SK-N-SH (cell line): ENCODE measurements at regions not wholly inside any gene's neighbourhood (a gene's known extent, or its start where the extent isn't known, plus 50 kb on each side); places are given as distances from the start of the nearest gene placed in this dataset.

ENCODE experiments used
- CTCF ChIA-PET: fragments of 300-600, 350-600 bp; formaldehyde crosslinking; extraction: SDS; loops from one replicate; lab custom pipeline; 2021; lab: Yijun Ruan, JAX
- POLR2A ChIA-PET: fragments of 350-600 bp; sonication (Branson Sonifier 250); formaldehyde crosslinking; extraction: SDS; loops from one replicate; lab custom pipeline; 2020; ENCODE audit warnings: antibody characterized with exemption, inconsistent platforms; lab: Yijun Ruan, JAX
- DNase-seq: peaks from one replicate; pipeline ENCODE4 v3.0.0; 2012
- H2AFZ ChIP-seq: fragments of 200-600 bp; sonication (generic); 2 replicates; pipeline ENCODE4 v1.8.1; 2016; ENCODE audit warnings: antibody characterized with exemption, mild to moderate bottlenecking, low read depth
- H3F3A ChIP-seq: fragments of 200-600 bp; sonication (generic); replicated peaks from 2 replicates; pipeline ENCODE3; 2016; ENCODE audit warnings: antibody characterized with exemption, mild to moderate bottlenecking; ENCODE audit not compliant: insufficient read depth
- H3K27ac ChIP-seq, 2 experiments: fragments of 200-500 bp in 1 of 2; fragments of 200-600 bp in 1 of 2; sonication (Bioruptor generic) in 1 of 2; sonication (generic), shearing (Covaris generic) in 1 of 2; 2 replicates each; pipeline versions ENCODE4 v1.5.1 to v1.6.1; 2014 to 2016; ENCODE audit warnings: low read depth in 2 of 2, inconsistent platforms in 1 of 2, low read length in 1 of 2, mild to moderate bottlenecking in 1 of 2, mixed read lengths in 1 of 2
- H3K27me3 ChIP-seq: fragments of 200-600 bp; sonication (generic), shearing (Covaris generic); 2 replicates; pipeline ENCODE4 v1.6.1; 2016; ENCODE audit warnings: mixed run types; ENCODE audit not compliant: insufficient read depth
- H3K36me3 ChIP-seq, 2 experiments: fragments of 200-500 bp in 1 of 2; fragments of 200-600 bp in 1 of 2; sonication (Bioruptor generic) in 1 of 2; sonication (generic) in 1 of 2; replicated peaks in 1 of 2; 2 replicates each; pipeline versions ENCODE3 to v1.5.1; 2014 to 2016; ENCODE audit warnings: low read length in 1 of 2, mild to moderate bottlenecking in 1 of 2; ENCODE audit not compliant: insufficient read depth in 2 of 2, control insufficient read depth in 1 of 2
- H3K4me1 ChIP-seq, 2 experiments: fragments of 200-500 bp in 1 of 2; fragments of 200-600 bp in 1 of 2; sonication (Bioruptor generic) in 1 of 2; sonication (generic), shearing (Covaris generic) in 1 of 2; 2 replicates each; pipeline versions ENCODE4 v1.5.1 to v1.6.1; 2014 to 2016; ENCODE audit warnings: low read depth in 1 of 2, low read length in 1 of 2, mixed run types in 1 of 2; ENCODE audit not compliant: insufficient read depth in 2 of 2, control insufficient read depth in 1 of 2
- H3K4me2 ChIP-seq: fragments of 200-600 bp; sonication (generic), shearing (Covaris generic); 2 replicates; pipeline ENCODE4 v1.6.1; 2017; ENCODE audit warnings: mixed run types
- H3K4me3 ChIP-seq, 2 experiments: fragments of 200-500 bp in 1 of 2; fragments of 200-600 bp in 1 of 2; sonication (Bioruptor generic) in 1 of 2; sonication (generic), shearing (Covaris generic) in 1 of 2; 2 replicates each; pipeline versions ENCODE4 v1.5.1 to v1.8.1; 2014 to 2016; ENCODE audit warnings: low read depth in 2 of 2, inconsistent platforms in 1 of 2, low read length in 1 of 2, mild to moderate bottlenecking in 1 of 2, mixed read lengths in 1 of 2, moderate library complexity in 1 of 2
- H3K79me2 ChIP-seq: fragments of 200-600 bp; sonication (generic); 2 replicates; pipeline ENCODE4 v1.8.1; 2017; ENCODE audit warnings: mild to moderate bottlenecking; ENCODE audit not compliant: insufficient read depth
- H3K9ac ChIP-seq: fragments of 200-600 bp; sonication (generic); 2 replicates; pipeline ENCODE4 v1.6.1; 2017; ENCODE audit warnings: mixed run types
- H3K9me2 ChIP-seq: fragments of 200-600 bp; sonication (generic); 2 replicates; pipeline ENCODE4 v1.6.1; 2017; ENCODE audit warnings: mixed run types
- H3K9me3 ChIP-seq: fragments of 200-600 bp; sonication (generic); 2 replicates; pipeline ENCODE4 v1.6.1; 2017; ENCODE audit warnings: mixed run types, mild to moderate bottlenecking, moderate library complexity
- H4K20me1 ChIP-seq: fragments of 200-600 bp; sonication (generic); 2 replicates; pipeline ENCODE4 v1.6.1; 2017; ENCODE audit warnings: mild to moderate bottlenecking, mixed run types; ENCODE audit not compliant: insufficient read depth
- CHD2 ChIP-seq: fragments of 150-350 bp; IDR thresholded peaks from 2 replicates; pipeline ENCODE4 v1.6.1; 2018; ENCODE audit warnings: low read length; ENCODE audit not compliant: partially characterized antibody
- ELF1 ChIP-seq: IDR thresholded peaks from 2 replicates; pipeline ENCODE4 v1.4.0; 2012
- GABPA ChIP-seq: IDR thresholded peaks from 2 replicates; pipeline ENCODE4 v1.4.0; 2012; ENCODE audit warnings: low read depth, mild to moderate bottlenecking
- GATA2 ChIP-seq: sonication (generic); formaldehyde crosslinking; IDR thresholded peaks from 2 replicates; pipeline ENCODE4 v1.5.0; 2020; ENCODE audit warnings: mild to moderate bottlenecking, missing genetic modification reagents
- MAX ChIP-seq: IDR thresholded peaks from 2 replicates; pipeline ENCODE4 v1.4.0; 2012; ENCODE audit warnings: low read depth
- MEF2A ChIP-seq: IDR thresholded peaks from 2 replicates; pipeline ENCODE4 v1.4.0; 2012; ENCODE audit warnings: low read depth, borderline replicate concordance
- NRF1 ChIP-seq: IDR thresholded peaks from 2 replicates; pipeline ENCODE4 v1.6.1; 2012; ENCODE audit warnings: low read depth, mild to moderate bottlenecking, low read length
- POLR2AphosphoS5 ChIP-seq: IDR thresholded peaks from 2 replicates; pipeline ENCODE4 v1.6.1; 2012; ENCODE audit warnings: low read depth, low read length
- RAD21 ChIP-seq: IDR thresholded peaks from 2 replicates; pipeline ENCODE4 v1.6.1; 2012; ENCODE audit warnings: mild to moderate bottlenecking, low read length
- RCOR1 ChIP-seq: fragments of 150-350 bp; IDR thresholded peaks from 2 replicates; pipeline ENCODE4 v1.6.1; 2017; ENCODE audit warnings: antibody characterized with exemption, low read length
- REST ChIP-seq: IDR thresholded peaks from 2 replicates; pipeline ENCODE4 v1.6.1; 2012; ENCODE audit warnings: mild to moderate bottlenecking, low read depth, low read length, moderate library complexity
- RXRA ChIP-seq: IDR thresholded peaks from 2 replicates; pipeline ENCODE4 v1.4.0; 2012; ENCODE audit warnings: low read depth, mild to moderate bottlenecking, borderline replicate concordance
- SIN3A ChIP-seq: IDR thresholded peaks from 2 replicates; pipeline ENCODE4 v1.6.1; 2012; ENCODE audit warnings: low read depth, mild to moderate bottlenecking, low read length, moderate library complexity, borderline replicate concordance
- SMC3 ChIP-seq: IDR thresholded peaks from 2 replicates; pipeline ENCODE4 v1.6.1; 2012; ENCODE audit warnings: low read depth, low read length, improper control_type of control experiment
- TAF1 ChIP-seq: IDR thresholded peaks from 2 replicates; pipeline ENCODE4 v1.6.1; 2012; ENCODE audit warnings: low read depth, mild to moderate bottlenecking, low read length, moderate library complexity, borderline replicate concordance
- TCF12 ChIP-seq: IDR thresholded peaks from 2 replicates; pipeline ENCODE4 v1.4.0; 2012
- USF1 ChIP-seq: IDR thresholded peaks from 2 replicates; pipeline ENCODE4 v1.4.0; 2012; ENCODE audit warnings: low read depth, borderline replicate concordance
- YY1 ChIP-seq: IDR thresholded peaks from 2 replicates; pipeline ENCODE4 v1.4.0; 2012; ENCODE audit warnings: low read depth, mild to moderate bottlenecking
- ZBTB33 ChIP-seq: IDR thresholded peaks from 2 replicates; pipeline ENCODE4 v1.4.0; 2012; ENCODE audit warnings: low read depth, borderline replicate concordance
- WGBS: methylation state at CpG from one replicate; pipeline ENCODE4 v1.1.6; 2017; ENCODE audit warnings: low lambda C conversion rate; 5-methylcytosine and 5-hydroxymethylcytosine counted together

GRCh38 chr7:51785171-51785570 lies 468.6 kb upstream of the COBL start:
- no peaks in the 10 kb centered on the region for H3K27me3 ChIP-seq
- H3K79me2 ChIP-seq, result no peaks in the 10 kb centered on the region
- H3K36me3 ChIP-seq, result no peaks in the 10 kb centered on the region
- WGBS, result 13% methylated on average over 4 of the region's 4 CpGs
- no peaks in the 10 kb centered on the region for H3K4me1 ChIP-seq
- H3K9ac ChIP-seq, result no peak overlapping the region
- ChIA-PET CTCF (no interaction called here), POLR2A (no interaction called here)
- no peak for TF ChIP-seq TAF1
- no peak for TF ChIP-seq RXRA
- no peak for TF ChIP-seq YY1
- TF ChIP-seq SIN3A, result no peak
- TF ChIP-seq USF1, result no peak
- TF ChIP-seq REST, result no peak
- no peak for TF ChIP-seq RAD21
- no peak for TF ChIP-seq RCOR1
- no peak overlapping the region for H3K27ac ChIP-seq
- H4K20me1 ChIP-seq, result no peaks in the 10 kb centered on the region
- H3K9me2 ChIP-seq, result no peaks in the 10 kb centered on the region
- H3K9me3 ChIP-seq, result peaks cover 4% of the 10 kb centered on the region; the same call in 1 of the 2 replicates
- no peaks in the 10 kb centered on the region for H3F3A ChIP-seq
- H2AFZ ChIP-seq, result no peak overlapping the region
- no peak overlapping the region for H3K4me3 ChIP-seq
- DNase-seq, result no peak
- H3K4me2 ChIP-seq, result no peak overlapping the region

- H2AFZ ChIP-seq, result no peak overlapping the region
- no peak overlapping the region for H3K4me3 ChIP-seq
- H3K9me2 ChIP-seq, result no peaks in the 10 kb centered on the region
- H3K27me3 ChIP-seq, result no peaks in the 10 kb centered on the region
- H3K79me2 ChIP-seq, result no peaks in the 10 kb centered on the region
- no peaks in the 10 kb centered on the region for H3F3A ChIP-seq
- ChIA-PET CTCF (interaction anchor here (0.6 to 0.9 kb wide), 3 partner anchors 321 to 358 kb away, joined by 3 to 4 read pairs (median 3); no protein-coding TSS in a partner anchor), POLR2A (no interaction called here)
- DNase-seq, result no peak
- H3K4me1 ChIP-seq, result no peaks in the 10 kb centered on the region
- H3K27ac ChIP-seq, result no peak overlapping the region
- H3K4me2 ChIP-seq, result no peak overlapping the region
- no peak overlapping the region for H3K9ac ChIP-seq
- no peaks in the 10 kb centered on the region for H4K20me1 ChIP-seq
- H3K36me3 ChIP-seq, result no peaks in the 10 kb centered on the region
- peaks cover 4% of the 10 kb centered on the region; the same call in 1 of the 2 replicates for H3K9me3 ChIP-seq
- 11% methylated on average over 2 of the region's 2 CpGs for WGBS
- TF ChIP-seq POLR2AphosphoS5 (no peak), TCF12 (no peak), SMC3 (no peak), MEF2A (no peak), NRF1 (no peak), GATA2 (CRISPR knock-in tag) (no peak), CHD2 (no peak), ZBTB33 (no peak), ELF1 (no peak), TAF1 (no peak), MAX (no peak), GABPA (no peak), YY1 (no peak), REST (no peak), SIN3A (no peak)
These were observed 466.6 kb upstream of the COBL start for GRCh38 chr7:51783241-51783640.
